GM19193 (cell line): ENCODE measurements at regions not wholly inside any gene's neighbourhood (a gene's known extent, or its start where the extent isn't known, plus 50 kb on each side); places are given as distances from the start of the nearest gene placed in this dataset.

ENCODE experiments used
- POLR2A ChIP-seq: IDR thresholded peaks from 4 replicates; pipeline ENCODE4 v1.6.1; 2011; ENCODE audit not compliant: insufficient read depth, insufficient read length; ENCODE audit errors: extremely low read depth

DNA sequence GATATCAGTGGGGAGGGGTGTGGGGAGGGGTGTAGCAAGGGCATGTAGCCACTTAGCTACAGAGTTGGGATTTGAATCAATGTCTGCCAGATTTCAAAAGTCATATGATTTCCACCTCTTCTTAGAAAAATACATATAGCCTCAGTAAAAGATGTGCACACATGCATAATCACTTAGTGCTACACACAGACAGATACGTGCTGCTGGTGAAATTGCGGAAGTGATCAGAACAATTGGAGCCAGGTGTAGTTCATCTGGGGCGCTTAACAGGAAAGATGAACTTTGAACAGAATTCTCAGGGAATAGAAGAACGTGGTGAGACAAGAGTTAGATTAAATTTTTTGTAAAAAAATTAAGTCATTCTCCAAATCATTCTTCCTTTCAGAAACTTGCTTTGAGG, 333.1 kb downstream of the KCNRG start:
- no peak for TF ChIP-seq POLR2A

DNA sequence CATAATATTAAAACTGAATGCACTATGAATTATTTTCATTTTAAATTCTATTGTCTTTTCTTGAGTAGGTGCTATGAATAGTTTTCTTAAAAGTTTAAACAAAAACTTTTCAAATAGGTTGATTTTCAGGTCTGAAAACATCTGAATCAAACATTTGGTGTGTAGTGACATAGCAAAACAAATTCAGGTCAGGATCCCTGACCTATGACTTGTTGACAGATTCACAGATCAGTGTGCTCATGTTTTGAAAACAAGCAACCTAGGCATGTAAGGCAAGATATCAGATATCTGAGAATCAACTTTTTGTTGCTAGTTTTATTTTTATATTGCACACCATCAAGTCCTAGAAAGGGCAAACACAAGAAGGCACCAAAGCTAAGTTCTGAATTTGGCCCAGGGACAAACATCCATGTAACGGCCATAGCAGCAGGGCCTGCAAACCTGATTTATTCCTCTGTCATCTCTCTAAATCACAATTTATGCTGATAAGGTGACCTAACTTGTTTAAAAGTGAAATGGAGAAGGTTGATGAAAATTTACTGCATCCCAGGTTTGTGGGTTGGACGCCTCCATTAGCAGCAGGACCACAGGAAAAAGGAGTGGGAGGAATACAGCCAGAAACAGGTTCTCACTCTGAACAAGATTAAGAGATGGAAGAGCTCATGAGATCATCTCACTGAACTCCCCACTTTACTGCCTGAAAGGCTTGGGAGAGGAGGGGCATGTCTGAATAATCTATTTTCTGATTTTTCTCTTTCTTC, 337.7 kb downstream of the KCNRG start:
- no peak for TF ChIP-seq POLR2A

DNA sequence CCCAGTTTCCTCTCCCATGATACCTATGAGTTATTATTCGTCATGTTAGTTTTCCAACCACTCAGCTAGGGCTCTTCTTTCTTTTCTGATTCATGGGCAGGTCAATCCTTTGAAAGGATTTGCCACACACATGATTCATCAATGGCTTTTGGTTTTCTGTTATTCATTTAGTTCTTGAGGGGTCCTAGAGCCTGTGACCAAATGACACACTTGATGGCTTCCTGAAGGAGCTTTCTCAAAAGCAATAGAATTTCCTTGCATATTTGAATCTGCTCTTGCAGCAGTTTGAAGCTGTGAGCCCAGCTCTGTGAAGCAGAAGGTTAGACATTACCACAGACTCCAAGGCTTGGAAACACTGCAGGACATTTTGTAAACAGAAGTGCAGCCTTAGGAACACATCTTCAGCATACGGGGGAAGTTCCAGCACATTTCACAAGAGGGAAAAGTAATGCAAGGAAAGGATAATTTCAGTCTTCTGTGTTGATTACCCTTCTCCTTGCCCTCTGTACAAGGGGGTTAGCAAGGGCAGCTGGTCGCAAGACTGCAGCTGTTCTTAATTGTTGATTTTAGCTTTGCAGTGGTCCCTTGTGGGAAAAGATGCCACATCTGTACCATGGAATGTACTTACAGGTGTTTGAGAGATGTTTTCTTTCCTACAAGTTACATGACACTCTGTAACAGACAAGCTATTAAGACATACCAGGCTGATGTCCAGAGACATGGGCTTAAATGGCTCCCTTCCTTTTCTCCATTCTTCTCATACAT, 338.6 kb downstream of the KCNRG start:
- TF ChIP-seq POLR2A, result no peak

DNA sequence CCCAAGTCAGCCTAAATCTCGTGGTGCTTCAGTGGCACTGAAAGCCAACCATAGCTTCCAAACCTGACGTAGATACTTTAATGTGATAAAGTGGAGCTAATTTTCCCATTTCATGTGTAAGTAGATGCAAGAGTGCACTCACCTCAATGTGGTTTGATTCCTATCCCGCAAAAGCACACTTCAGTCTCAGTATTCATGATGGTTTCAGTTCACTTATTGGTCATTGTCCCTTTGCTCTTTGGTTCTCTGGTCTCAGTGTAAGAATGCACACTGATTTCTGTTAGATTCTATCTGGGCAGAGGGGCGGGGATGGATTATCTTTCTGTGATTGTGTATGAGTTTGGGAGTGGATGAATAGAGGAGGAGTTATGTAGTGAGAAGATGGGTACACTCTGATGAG, 340.6 kb downstream of the KCNRG start:
- no peak for TF ChIP-seq POLR2A

DNA sequence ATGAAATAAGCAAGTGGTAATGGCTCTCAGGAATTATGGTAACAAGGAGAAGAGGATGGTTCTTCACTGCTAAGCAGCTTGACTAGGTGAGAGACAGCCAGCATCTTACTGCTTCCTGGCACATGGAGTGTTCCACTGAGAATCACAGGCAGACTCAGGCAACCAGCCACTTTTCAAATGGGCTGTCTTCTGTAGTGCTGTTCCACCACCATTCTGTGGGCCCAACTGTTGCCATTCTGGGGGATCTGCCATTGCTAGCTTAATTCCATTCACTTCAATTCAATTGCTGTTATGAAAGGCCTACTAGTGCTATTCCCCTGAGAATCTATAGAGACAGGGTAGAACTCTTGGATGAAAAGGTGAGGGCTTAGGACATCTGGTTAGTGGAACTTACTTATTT, 341.9 kb downstream of the KCNRG start:
- no peak for TF ChIP-seq POLR2A

DNA sequence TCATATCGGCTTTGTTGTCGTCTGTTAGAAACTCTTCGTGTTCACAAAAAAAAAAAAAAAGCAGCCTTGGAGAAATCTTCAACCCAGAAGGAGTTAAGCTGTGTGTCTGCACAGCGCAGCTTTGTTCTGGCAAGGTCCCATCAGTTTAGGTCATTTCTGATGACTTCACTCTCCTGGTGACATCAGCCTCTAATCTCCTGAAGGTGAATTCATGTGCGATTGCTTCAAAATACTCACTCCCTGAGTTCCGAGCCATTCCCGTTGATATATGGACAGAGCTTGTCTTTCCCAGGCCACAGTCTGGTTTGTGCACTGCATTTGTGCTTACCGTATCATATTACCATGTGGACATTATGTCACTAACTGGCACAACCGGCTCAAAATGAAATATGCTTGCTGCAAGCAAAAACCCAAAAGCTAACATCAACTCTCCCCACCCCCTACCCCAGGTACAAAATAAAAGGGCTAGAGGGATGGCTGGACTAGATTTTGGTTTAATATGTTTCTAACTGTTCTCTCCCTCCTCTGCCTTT, 342.4 kb downstream of the KCNRG start:
- TF ChIP-seq POLR2A, result no peak

DNA sequence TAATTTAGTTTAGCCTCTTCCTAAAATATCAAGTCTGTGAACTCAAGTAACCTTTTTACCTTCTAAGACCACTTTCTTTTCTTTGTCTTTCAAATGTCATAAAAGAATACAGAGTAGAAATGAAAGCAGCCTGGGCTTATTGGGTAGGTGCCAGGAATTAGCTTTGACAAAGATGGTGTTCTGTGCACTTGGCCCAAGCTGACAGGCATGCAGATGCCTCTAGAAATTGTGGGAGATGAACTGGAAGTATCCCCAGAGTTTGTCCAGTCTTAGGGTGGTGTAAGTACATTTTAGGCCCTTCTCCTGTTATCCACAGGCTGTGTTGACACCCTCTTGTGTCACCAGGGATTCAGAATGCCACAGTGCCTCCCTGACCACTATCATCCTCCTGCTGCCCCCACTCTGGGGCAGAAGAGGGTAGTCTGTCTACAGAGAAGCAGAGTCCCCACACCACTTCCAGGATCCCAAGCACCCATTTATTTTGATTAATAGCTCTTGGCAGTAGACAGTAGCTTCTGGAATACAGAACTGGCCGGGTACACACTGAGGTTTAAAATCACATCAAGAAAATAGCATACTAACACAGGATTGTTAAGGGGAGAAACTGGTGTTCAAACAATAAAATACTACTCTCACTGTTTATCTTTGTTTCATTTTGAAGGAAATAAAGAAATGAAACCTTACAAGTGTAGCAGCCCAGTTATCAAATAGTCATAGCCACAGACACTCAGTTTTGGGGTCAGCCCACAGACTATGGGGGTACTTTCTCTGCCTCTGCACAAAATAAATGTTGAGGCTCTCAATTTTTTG, 343.2 kb downstream of the KCNRG start:
- no peak for TF ChIP-seq POLR2A

DNA sequence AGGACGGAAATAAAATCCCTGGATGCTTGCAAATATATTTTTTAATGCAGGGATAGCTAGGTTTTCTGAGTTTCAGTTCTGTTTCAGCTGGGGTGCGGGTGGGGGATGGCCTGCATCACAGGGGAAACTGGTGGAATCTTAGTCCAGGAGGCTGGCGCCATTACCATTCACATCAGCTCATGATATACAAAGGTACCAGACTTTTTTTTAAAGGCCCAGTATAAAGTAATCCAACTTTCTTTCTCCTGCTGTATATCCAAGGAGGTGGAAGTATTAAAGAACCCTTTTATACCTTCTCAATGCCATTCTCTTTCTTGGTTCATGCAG, 343.8 kb downstream of the KCNRG start:
- no peak for TF ChIP-seq POLR2A

DNA sequence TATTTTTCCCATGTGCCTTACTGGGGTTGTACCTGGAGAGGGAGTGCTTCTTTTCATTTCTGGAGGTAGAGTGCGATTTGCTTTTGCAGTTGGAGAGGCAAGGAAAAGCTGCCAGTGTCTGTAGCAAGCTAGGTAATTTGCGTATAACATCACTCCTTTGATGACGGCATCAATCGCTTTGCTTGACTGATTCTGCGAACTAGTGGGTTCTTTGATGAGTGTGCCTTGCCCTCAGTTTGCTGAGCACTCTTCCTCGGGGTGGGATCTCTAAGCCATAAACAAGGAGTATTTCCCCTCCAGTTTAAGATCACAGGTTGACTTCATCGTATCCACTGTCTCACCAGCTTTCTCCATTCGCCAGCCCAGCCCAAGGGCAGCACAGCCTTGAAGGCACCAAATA, 344.5 kb downstream of the KCNRG start:
- TF ChIP-seq POLR2A, result no peak

DNA sequence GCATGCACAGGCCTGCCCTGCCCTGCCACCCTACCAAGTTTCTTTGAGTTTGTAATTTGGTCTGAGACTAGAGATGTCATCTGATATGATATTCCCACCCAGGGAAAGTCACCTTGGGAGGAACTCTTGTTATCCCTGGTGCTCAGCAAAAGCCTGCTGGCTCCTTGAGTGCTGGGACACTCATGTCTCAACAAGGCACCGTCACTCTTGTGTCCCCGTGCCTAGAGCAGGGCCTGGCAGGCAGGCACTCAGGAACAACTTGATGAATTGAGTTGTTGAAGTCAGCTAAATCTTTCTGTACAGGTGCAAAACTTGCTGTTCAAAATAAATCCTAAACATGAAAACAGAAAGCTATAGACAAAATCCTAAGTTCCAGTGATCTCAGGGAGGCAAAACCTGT, 345.4 kb downstream of the KCNRG start:
- no peak for TF ChIP-seq POLR2A

DNA sequence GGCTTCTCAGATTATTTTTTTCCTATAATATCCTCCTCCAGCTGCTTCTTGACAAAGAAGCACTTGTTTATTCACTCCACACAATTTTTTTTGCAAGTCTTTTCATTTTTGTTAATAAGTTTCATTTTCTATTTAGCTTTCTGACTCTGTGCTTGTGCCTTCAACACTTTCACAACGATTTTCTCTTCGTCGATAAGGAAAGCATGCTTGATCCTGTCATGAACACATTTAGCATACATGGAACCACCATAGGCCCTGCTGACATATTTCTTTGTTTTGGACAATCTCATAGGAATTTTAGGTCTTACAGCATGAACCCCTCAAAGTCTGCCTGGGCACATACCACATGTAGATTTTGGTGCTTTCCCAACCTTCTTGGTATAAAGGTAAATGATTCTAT, 346.0 kb downstream of the KCNRG start:
- TF ChIP-seq POLR2A, result no peak

DNA sequence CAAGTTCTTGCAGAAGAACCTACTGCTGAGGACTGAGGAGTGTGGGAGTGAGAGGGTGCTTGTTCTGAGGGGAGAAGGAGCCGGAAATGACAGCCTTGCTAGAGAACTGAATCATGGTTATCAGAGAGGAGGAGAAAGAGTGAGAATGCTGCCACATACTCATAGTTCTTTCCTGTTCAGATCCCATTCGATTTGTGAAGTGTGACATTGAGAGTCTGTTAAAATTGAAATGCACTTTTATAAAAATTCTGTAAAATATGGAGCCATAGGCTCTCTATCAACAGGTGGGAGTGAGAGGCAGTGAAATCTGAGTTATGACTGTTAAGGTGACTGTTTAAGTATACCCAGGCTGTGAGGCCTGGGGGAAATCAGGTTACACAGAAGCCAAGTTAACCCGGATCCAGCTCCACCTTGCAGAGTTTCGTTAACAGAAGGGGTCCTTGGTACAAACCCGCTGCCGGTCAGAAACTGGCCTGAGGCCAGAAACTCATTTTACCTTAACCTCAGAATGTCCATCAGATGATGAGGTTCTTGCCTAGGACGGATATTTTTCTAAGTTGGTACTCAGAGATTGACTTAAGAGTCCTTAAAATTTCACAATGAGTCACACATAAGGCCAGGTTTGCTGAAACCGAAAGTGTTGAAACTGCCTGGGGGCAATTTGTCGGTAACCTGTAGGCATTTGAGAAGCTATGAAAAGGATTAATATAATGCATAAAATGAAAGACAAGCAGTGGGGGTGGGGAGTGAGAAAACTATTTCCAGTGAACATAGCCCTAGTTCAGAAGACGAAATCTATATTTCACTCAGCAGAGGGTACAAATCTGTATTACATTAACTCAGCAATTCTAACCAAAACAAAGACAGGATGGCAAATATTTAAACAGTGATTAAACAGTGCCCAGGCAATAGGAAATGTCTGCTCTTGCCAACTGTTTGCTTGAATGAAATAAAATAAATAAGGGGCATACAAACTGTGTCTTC, 350.5 kb downstream of the KCNRG start:
- TF ChIP-seq POLR2A, result no peak

DNA sequence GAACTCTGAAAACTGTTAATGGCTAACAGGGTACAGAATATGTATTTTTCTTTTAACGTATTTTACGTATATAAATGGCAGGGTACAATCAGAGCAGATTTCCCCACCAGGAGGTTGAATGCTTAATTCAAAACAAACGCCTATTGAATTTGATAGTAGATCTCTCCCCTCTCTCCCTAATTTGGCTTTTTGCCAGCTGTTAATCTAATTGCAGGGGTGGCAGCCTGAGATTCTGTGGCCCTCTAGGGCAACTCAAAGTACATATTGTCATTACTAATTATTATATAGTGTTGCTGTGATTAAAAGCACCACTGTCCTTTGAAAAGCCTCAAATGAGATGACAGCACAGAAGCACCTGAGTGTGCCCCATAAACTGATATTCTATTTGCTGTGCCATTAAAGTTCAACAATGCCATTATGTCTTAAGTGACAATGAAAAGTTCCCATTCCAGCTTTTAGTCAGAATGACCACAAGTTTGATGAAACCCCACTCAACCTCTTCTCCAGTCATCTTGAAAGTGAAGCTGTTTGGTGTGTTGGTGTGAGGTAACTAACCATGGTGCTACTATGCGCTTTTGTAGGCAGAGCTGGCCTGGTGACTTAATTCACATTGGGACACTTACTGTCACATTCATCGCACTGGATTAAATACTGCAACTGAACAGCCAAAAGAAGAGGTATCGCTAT, 351.4 kb downstream of the KCNRG start:
- no peak for TF ChIP-seq POLR2A

DNA sequence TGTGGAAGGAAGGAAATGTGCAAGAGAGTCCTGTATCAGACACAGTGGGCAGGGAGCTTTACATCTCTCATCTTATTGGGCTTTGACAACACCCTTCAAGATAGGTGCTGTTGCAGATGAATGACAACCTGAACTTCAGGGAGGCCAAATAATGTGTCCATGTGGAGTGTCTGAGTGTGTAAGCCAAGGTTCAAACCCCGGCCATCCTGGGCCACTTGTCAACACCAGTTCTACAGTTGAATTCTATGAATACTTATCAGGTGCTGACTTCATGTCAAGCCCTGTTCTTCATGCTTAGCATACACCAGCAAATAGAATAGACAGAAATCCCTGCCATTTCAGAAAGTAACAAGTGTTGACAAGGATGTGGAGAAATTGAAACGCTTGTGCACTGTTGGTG, 354.4 kb downstream of the KCNRG start:
- TF ChIP-seq POLR2A, result no peak
